Right atrium auricular region (tissue), 2 donors: ENCODE measurements at regions not wholly inside any gene's neighbourhood (a gene's known extent, or its start where the extent isn't known, plus 50 kb on each side); places are given as distances from the start of the nearest gene placed in this dataset.

Source experiments
- DNase-seq: peaks from one replicate; pipeline ENCODE4 v3.0.0-alpha.2; 2019; ENCODE audit warnings: low spot score
- H3K27ac ChIP-seq, 2 donors: fragments of 200-600 bp; sonication (generic); 1 replicate in 1 of 2; 2 replicates in 1 of 2; pipeline ENCODE4 v1.5.1; 2016 to 2019
- H3K27me3 ChIP-seq, 2 donors: fragments of 200-600 bp; sonication (generic); one replicate each; pipeline versions ENCODE4 v1.5.1 to v1.6.0; 2017 to 2019
- H3K36me3 ChIP-seq: fragments of 200-600 bp; sonication (generic); one replicate; pipeline ENCODE4 v1.5.1; 2016
- H3K4me1 ChIP-seq, 2 donors: fragments of 200-600 bp; sonication (generic); one replicate each; pipeline versions ENCODE4 v1.5.1 to v1.6.0; 2017 to 2019
- H3K4me3 ChIP-seq, 2 donors: fragments of 200-600 bp; sonication (generic); 1 replicate in 1 of 2; 2 replicates in 1 of 2; pipeline ENCODE4 v1.5.1; 2017 to 2019; ENCODE audit warnings: mild to moderate bottlenecking in 1 of 2, moderate library complexity in 1 of 2
- H3K9me3 ChIP-seq, 2 donors: fragments of 200-600 bp; sonication (generic); one replicate each; pipeline ENCODE4 v1.5.1; 2019
- CTCF ChIP-seq, 2 donors: fragments of 200-600 bp; sonication (generic); IDR thresholded peaks; one replicate each; pipeline ENCODE4 v1.5.1; 2019; ENCODE audit warnings: antibody characterized with exemption in 2 of 2

- no peak for DNase-seq
- no peak for TF ChIP-seq CTCF (IDR thresholded peaks at IDR 0.05)
- no peak overlapping the region for H3K4me3 ChIP-seq
- no peaks in the 10 kb centered on the region for H3K4me1 ChIP-seq
- no peak overlapping the region for H3K27ac ChIP-seq
- no peaks in the 10 kb centered on the region for H3K27me3 ChIP-seq
- H3K36me3 ChIP-seq = no peaks in the 10 kb centered on the region
- no peaks in the 10 kb centered on the region for H3K9me3 ChIP-seq
Observed at GRCh38 chr20:4635781-4636180, 50.5 kb upstream of the PRNP start.

- no peak for TF ChIP-seq CTCF (IDR thresholded peaks at IDR 0.05)
- Histone ChIP-seq H3K4me3 (no peak overlapping the region), H3K36me3 (no peaks in the 10 kb centered on the region), H3K9me3 (no peaks in the 10 kb centered on the region), H3K4me1 (no peaks in the 10 kb centered on the region), H3K27ac (no peak overlapping the region), H3K27me3 (no peaks in the 10 kb centered on the region)
- no peak for DNase-seq
Observed at GRCh38 chr20:4635342-4635741, 50.9 kb upstream of the PRNP start.

GRCh38 chr20:4633780-4634179, 52.5 kb upstream of the PRNP start:
- no peak for DNase-seq
- no peak for TF ChIP-seq CTCF (IDR thresholded peaks at IDR 0.05)
- Histone ChIP-seq H3K9me3 (no peaks in the 10 kb centered on the region), H3K4me1 (no peaks in the 10 kb centered on the region), H3K36me3 (no peaks in the 10 kb centered on the region), H3K27me3 (no peaks in the 10 kb centered on the region), H3K27ac (no peak overlapping the region), H3K4me3 (no peak overlapping the region)

GRCh38 chr20:4633379-4633778, 52.9 kb upstream of the PRNP start:
- no peaks in the 10 kb centered on the region for H3K4me1 ChIP-seq
- TF ChIP-seq CTCF (IDR thresholded peaks at IDR 0.05) = no peak
- H3K36me3 ChIP-seq = no peaks in the 10 kb centered on the region
- H3K4me3 ChIP-seq = no peak overlapping the region
- no peaks in the 10 kb centered on the region for H3K27me3 ChIP-seq
- no peaks in the 10 kb centered on the region for H3K9me3 ChIP-seq
- H3K27ac ChIP-seq = no peak overlapping the region
- DNase-seq = no peak

GRCh38 chr20:4632876-4633275, 53.4 kb upstream of the PRNP start:
- H3K4me3 ChIP-seq = no peak overlapping the region
- no peak for DNase-seq
- no peaks in the 10 kb centered on the region for H3K27me3 ChIP-seq
- H3K36me3 ChIP-seq = no peaks in the 10 kb centered on the region
- no peaks in the 10 kb centered on the region for H3K4me1 ChIP-seq
- no peak overlapping the region for H3K27ac ChIP-seq
- TF ChIP-seq CTCF (IDR thresholded peaks at IDR 0.05) = no peak
- H3K9me3 ChIP-seq = no peaks in the 10 kb centered on the region

GRCh38 chr20:4626228-4626627, 60.0 kb upstream of the PRNP start:
- DNase-seq = no peak
- Histone ChIP-seq H3K27ac (no peak overlapping the region), H3K4me3 (no peak overlapping the region), H3K9me3 (no peaks in the 10 kb centered on the region), H3K36me3 (no peaks in the 10 kb centered on the region), H3K4me1 (no peaks in the 10 kb centered on the region), H3K27me3 (no peaks in the 10 kb centered on the region)
- no peak for TF ChIP-seq CTCF (IDR thresholded peaks at IDR 0.05)
